HEK293 (cell line): ENCODE measurements at regions not wholly inside any gene's neighbourhood (a gene's known extent, or its start where the extent isn't known, plus 50 kb on each side); places are given as distances from the start of the nearest gene placed in this dataset.

Source experiments
- BCL11A ChIP-seq: fragments of 450-650 bp; formaldehyde crosslinking; IDR thresholded peaks from 2 replicates; pipeline ENCODE4 v1.5.1; 2016; ENCODE audit warnings: low read depth, missing biosample characterization, missing genetic modification characterization
- FEZF1 ChIP-seq: fragments of 450-650 bp; formaldehyde crosslinking; IDR thresholded peaks from 2 replicates; pipeline ENCODE4 v1.5.1; 2016; ENCODE audit warnings: missing biosample characterization, missing genetic modification characterization

- TF ChIP-seq FEZF1 (tag by site-specific recombination) (no peak), BCL11A (tag by site-specific recombination) (no peak)
These were observed 154.7 kb downstream of the MBD2 start for GRCh38 chr18:54069729-54070128.
